SK-N-SH (cell line): ENCODE measurements at regions not wholly inside any gene's neighbourhood (a gene's known extent, or its start where the extent isn't known, plus 50 kb on each side); places are given as distances from the start of the nearest gene placed in this dataset.
"Not testable (repeated sequence)": the region's sequence is repeated elsewhere in the genome, so short reads cannot be mapped to it uniquely, and the experiment has no call there.

Experiments
- YY1 ChIP-seq: IDR thresholded peaks from 2 replicates; pipeline ENCODE4 v1.4.0; 2012; ENCODE audit warnings: low read depth, mild to moderate bottlenecking
- TF ChIP-seq, protein P1 (sequence below): fragments of 200-600 bp; sonication (generic); IDR thresholded peaks from 2 replicates; pipeline ENCODE4 v1.6.1; 2017; ENCODE audit warnings: antibody characterized with exemption, mild to moderate bottlenecking, moderate library complexity

DNA sequence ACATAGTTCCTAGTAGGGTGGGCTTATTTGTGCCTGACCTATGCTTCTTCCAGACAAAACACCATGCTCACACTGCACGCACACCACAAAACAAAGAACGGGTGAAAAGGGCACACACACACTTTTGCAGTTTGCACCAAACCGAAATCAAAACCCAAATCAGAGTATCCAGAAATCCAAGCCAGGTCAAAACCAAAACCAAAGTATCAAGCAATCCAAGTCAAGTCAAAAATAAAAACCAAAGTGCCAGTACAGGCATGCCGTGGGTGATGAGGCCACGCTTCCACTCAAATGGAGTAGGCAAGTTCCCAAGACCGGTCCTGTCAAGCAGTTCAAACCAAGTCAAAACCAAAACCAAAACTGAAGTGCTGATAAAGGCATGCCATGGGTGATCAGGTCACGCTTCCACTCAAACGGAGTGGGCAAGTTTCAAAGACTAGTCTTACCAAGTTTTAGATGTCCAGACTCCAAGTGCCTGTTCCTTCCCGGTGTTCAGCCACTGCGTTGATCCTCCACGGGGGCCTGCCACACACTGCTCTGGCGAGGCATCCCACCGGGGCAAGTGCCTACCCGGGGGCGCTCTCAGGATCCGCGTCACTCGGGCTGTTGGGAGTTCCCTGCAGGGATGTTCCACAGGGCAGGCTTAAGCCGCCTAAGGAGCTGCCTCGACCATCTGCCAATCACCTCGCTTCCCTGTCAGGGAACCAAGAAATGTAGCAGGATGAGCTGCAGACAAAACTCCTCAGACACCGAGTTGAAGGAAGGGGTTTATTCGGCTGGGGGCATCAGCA lies 184.5 kb upstream of the SGO1 start:
- TF ChIP-seq, protein P1, sequence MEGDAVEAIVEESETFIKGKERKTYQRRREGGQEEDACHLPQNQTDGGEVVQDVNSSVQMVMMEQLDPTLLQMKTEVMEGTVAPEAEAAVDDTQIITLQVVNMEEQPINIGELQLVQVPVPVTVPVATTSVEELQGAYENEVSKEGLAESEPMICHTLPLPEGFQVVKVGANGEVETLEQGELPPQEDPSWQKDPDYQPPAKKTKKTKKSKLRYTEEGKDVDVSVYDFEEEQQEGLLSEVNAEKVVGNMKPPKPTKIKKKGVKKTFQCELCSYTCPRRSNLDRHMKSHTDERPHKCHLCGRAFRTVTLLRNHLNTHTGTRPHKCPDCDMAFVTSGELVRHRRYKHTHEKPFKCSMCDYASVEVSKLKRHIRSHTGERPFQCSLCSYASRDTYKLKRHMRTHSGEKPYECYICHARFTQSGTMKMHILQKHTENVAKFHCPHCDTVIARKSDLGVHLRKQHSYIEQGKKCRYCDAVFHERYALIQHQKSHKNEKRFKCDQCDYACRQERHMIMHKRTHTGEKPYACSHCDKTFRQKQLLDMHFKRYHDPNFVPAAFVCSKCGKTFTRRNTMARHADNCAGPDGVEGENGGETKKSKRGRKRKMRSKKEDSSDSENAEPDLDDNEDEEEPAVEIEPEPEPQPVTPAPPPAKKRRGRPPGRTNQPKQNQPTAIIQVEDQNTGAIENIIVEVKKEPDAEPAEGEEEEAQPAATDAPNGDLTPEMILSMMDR: not testable (repeated sequence)
- not testable (repeated sequence) for TF ChIP-seq YY1
